Gastrocnemius medialis (tissue), 4 donors: ENCODE measurements at regions not wholly inside any gene's neighbourhood (a gene's known extent, or its start where the extent isn't known, plus 50 kb on each side); places are given as distances from the start of the nearest gene placed in this dataset.

Source experiments
- POLR2A ChIP-seq, 2 donors: fragments of 450-650 bp; IDR thresholded peaks; one replicate each; pipeline ENCODE4 v1.6.1; 2017; ENCODE audit warnings: antibody characterized with exemption in 2 of 2, mild to moderate bottlenecking in 2 of 2, moderate library complexity in 2 of 2
- TF ChIP-seq, protein P1 (sequence below), 5 experiments: fragments of 450-650 bp in 3 of 5; fragments of 200-600 bp in 2 of 5; sonication (generic) in 2 of 5; IDR thresholded peaks in 4 of 5; conservative IDR thresholded peaks in 1 of 5; 1 replicate in 4 of 5; 2 replicates in 1 of 5; pipeline ENCODE4 v1.5.1; 2016 to 2019; ENCODE audit warnings: antibody characterized with exemption in 5 of 5, mild to moderate bottlenecking in 3 of 5, moderate library complexity in 3 of 5

DNA sequence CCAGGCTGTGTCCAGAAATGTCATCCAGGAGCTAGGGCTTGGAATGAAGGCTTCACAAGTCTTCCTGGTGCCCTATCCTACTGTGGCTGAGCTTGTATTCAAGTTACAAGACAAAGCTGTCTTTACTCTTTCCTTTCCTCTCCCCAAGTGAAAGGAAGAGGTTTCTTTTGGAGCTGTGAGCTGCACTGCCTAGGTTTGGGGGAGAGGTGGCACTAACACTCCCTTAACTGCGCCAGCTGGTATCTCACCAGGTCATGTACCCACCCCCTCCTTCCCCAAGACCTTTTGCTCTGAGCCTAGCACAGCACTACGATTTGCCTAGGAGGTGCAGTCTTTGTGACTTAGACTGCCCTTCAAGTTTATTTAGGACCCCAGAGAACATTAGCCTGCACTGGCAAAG is 2053.6 kb upstream of the PRR20A start:
- TF ChIP-seq, protein P1, sequence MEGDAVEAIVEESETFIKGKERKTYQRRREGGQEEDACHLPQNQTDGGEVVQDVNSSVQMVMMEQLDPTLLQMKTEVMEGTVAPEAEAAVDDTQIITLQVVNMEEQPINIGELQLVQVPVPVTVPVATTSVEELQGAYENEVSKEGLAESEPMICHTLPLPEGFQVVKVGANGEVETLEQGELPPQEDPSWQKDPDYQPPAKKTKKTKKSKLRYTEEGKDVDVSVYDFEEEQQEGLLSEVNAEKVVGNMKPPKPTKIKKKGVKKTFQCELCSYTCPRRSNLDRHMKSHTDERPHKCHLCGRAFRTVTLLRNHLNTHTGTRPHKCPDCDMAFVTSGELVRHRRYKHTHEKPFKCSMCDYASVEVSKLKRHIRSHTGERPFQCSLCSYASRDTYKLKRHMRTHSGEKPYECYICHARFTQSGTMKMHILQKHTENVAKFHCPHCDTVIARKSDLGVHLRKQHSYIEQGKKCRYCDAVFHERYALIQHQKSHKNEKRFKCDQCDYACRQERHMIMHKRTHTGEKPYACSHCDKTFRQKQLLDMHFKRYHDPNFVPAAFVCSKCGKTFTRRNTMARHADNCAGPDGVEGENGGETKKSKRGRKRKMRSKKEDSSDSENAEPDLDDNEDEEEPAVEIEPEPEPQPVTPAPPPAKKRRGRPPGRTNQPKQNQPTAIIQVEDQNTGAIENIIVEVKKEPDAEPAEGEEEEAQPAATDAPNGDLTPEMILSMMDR (IDR thresholded peaks at IDR 0.05 in 4 of 5, conservative IDR thresholded peaks at IDR 0.05 in 1 of 5) = no peak
- TF ChIP-seq POLR2A (IDR thresholded peaks at IDR 0.05) = no peak
